ENCODE measurements at regions not wholly inside any gene's neighbourhood (a gene's known extent, or its start where the extent isn't known, plus 50 kb on each side); places are given as distances from the start of the nearest gene placed in this dataset.

DNA sequence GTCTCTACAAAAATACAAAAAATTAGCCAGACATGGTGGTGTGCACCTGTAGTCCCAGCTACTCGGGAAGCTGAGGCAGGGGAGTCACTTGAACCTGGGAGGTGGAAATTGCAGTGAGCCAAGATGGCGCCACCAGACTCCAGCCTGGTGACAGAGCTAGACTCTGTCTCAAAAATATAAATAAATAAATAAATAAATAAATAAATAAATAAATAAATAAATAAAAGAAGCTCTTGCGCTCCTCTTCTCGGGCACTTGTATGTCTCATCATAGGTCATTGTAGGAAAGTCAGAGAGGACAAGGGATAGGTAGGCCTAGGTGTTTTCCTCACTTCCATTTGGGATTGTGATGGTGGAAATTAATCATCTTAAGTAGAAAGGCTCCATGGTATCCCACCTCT is 252.8 kb downstream of the PIK3R1 start:
- TF ChIP-seq ZBTB3 (CRISPR knock-in tag; IDR thresholded peaks at IDR 0.05; ENCODE audit: borderline replicate concordance, low read depth) (no peak), DR1 (CRISPR knock-in tag; IDR thresholded peaks at IDR 0.05) (no peak), NFKBIZ (CRISPR knock-in tag; IDR thresholded peaks at IDR 0.05) (no peak), THAP11 (CRISPR knock-in tag; IDR thresholded peaks at IDR 0.05) (no peak), TCF7 (IDR thresholded peaks at IDR 0.05; ENCODE audit: low read depth) (no peak), ZNF746 (CRISPR knock-in tag; IDR thresholded peaks at IDR 0.05) (no peak), NFE2L1 (CRISPR knock-in tag; IDR thresholded peaks at IDR 0.05; ENCODE audit: borderline replicate concordance) (no peak), RARG (CRISPR knock-in tag; IDR thresholded peaks at IDR 0.05; ENCODE audit: low read depth) (no peak), SNAI1 (CRISPR knock-in tag; IDR thresholded peaks at IDR 0.05; ENCODE audit: borderline replicate concordance) (no peak), ARNT2 (CRISPR knock-in tag; IDR thresholded peaks at IDR 0.05; ENCODE audit: low read depth) (no peak), ZFP62 (CRISPR knock-in tag; IDR thresholded peaks at IDR 0.05) (no peak), HDAC2 (CRISPR knock-in tag; IDR thresholded peaks at IDR 0.05) (no peak), ZNF230 (CRISPR knock-in tag; IDR thresholded peaks at IDR 0.05) (no peak), ZNF317 (CRISPR knock-in tag; IDR thresholded peaks at IDR 0.05) (no peak), DMAP1 (CRISPR knock-in tag; IDR thresholded peaks at IDR 0.05) (no peak)
- TF ChIP-seq, protein P1, sequence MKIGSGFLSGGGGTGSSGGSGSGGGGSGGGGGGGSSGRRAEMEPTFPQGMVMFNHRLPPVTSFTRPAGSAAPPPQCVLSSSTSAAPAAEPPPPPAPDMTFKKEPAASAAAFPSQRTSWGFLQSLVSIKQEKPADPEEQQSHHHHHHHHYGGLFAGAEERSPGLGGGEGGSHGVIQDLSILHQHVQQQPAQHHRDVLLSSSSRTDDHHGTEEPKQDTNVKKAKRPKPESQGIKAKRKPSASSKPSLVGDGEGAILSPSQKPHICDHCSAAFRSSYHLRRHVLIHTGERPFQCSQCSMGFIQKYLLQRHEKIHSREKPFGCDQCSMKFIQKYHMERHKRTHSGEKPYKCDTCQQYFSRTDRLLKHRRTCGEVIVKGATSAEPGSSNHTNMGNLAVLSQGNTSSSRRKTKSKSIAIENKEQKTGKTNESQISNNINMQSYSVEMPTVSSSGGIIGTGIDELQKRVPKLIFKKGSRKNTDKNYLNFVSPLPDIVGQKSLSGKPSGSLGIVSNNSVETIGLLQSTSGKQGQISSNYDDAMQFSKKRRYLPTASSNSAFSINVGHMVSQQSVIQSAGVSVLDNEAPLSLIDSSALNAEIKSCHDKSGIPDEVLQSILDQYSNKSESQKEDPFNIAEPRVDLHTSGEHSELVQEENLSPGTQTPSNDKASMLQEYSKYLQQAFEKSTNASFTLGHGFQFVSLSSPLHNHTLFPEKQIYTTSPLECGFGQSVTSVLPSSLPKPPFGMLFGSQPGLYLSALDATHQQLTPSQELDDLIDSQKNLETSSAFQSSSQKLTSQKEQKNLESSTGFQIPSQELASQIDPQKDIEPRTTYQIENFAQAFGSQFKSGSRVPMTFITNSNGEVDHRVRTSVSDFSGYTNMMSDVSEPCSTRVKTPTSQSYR (CRISPR knock-in tag; IDR thresholded peaks at IDR 0.05; ENCODE audit: borderline replicate concordance) = no peak
- TF ChIP-seq, protein P2, sequence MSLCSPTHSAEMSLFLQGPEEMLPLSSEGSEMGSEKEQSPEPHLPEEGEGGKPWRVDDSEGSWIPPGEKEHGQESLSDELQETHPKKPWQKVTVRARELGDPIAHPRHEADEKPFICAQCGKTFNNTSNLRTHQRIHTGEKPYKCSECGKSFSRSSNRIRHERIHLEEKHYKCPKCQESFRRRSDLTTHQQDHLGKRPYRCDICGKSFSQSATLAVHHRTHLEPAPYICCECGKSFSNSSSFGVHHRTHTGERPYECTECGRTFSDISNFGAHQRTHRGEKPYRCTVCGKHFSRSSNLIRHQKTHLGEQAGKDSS (CRISPR knock-in tag; IDR thresholded peaks at IDR 0.05; ENCODE audit: borderline replicate concordance, low read depth) = no peak
- TF ChIP-seq, protein P3, sequence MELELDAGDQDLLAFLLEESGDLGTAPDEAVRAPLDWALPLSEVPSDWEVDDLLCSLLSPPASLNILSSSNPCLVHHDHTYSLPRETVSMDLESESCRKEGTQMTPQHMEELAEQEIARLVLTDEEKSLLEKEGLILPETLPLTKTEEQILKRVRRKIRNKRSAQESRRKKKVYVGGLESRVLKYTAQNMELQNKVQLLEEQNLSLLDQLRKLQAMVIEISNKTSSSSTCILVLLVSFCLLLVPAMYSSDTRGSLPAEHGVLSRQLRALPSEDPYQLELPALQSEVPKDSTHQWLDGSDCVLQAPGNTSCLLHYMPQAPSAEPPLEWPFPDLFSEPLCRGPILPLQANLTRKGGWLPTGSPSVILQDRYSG (CRISPR knock-in tag; IDR thresholded peaks at IDR 0.05) = no peak
- TF ChIP-seq, protein P4, sequence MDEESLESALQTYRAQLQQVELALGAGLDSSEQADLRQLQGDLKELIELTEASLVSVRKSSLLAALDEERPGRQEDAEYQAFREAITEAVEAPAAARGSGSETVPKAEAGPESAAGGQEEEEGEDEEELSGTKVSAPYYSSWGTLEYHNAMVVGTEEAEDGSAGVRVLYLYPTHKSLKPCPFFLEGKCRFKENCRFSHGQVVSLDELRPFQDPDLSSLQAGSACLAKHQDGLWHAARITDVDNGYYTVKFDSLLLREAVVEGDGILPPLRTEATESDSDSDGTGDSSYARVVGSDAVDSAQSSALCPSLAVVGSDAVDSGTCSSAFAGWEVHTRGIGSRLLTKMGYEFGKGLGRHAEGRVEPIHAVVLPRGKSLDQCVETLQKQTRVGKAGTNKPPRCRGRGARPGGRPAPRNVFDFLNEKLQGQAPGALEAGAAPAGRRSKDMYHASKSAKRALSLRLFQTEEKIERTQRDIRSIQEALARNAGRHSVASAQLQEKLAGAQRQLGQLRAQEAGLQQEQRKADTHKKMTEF (CRISPR knock-in tag; IDR thresholded peaks at IDR 0.05) = no peak
- POLR2A ChIA-PET = no interaction called here
- no TSS peak for BruUV-seq (replicated peaks)
- 66% methylated on average over 4 of the region's 4 CpGs for WGBS (ENCODE audit: low lambda C conversion rate)
- Histone ChIP-seq H3K9me3 (ENCODE audit: low read length) (no peaks in the 10 kb centered on the region), H3K4me1 (ENCODE audit: insufficient read depth, low read length) (no peaks in the 10 kb centered on the region), H4K20me1 (ENCODE audit: insufficient read depth, low read length) (no peaks in the 10 kb centered on the region), H3K27ac (ENCODE audit: extremely low read length, insufficient read depth, low read length) (no peak overlapping the region), H3K79me2 (ENCODE audit: insufficient read depth, low read length) (no peaks in the 10 kb centered on the region), H3K27me3 (ENCODE audit: control insufficient read depth in 1 of 2, insufficient read depth in 2 of 2, low read length in 2 of 2) (peaks cover 0 to 5% of the 10 kb centered on the region in 2 experiments; a peak in 1 of 5 replicates), H2AFZ (ENCODE audit: low read length) (no peak overlapping the region), H3K4me2 (ENCODE audit: low read depth, low read length) (no peak overlapping the region), H3K9ac (ENCODE audit: insufficient read depth, low read depth, low read length) (no peak overlapping the region), H3K4me3 (replicated peaks in 1 of 3; ENCODE audit: insufficient read depth in 1 of 3, low read depth in 2 of 3, low read length in 3 of 3) (no peak overlapping the region), H3K36me3 (replicated peaks in 1 of 2; ENCODE audit: control insufficient read depth in 1 of 2, insufficient read depth in 2 of 2, low read length in 2 of 2) (no peaks in the 10 kb centered on the region)
- CTCF ChIA-PET (ENCODE audit: low intra/inter-chr PET ratio, low total read pairs) = no interaction called here
- intact Hi-C loops (cut with micrococcal nuclease; ENCODE audit: unreplicated experiment) = no loop called here
- ATAC-seq = no peak
- no peak for DNase-seq (ENCODE audit: low spot score)
- no peak for FAIRE-seq
- in situ Hi-C loops (cut with HindIII; ENCODE audit: extremely low pct_ligation_motif_present, low pct_unique_long_range_greater_than_20kb) = no loop called here

All from HepG2 (cell line).